Breast epithelium (tissue), 3 donors: ENCODE measurements at regions not wholly inside any gene's neighbourhood (a gene's known extent, or its start where the extent isn't known, plus 50 kb on each side); places are given as distances from the start of the nearest gene placed in this dataset.

Experiments used
- POLR2A ChIP-seq: fragments of 450-650 bp; IDR thresholded peaks from one replicate; pipeline ENCODE4 v1.6.1; 2016; ENCODE audit warnings: antibody characterized with exemption, mild to moderate bottlenecking, moderate library complexity
- TF ChIP-seq, protein P1 (sequence below), 3 donors: fragments of 450-650 bp; IDR thresholded peaks; one replicate each; pipeline ENCODE4 v1.5.1; 2016 to 2017; ENCODE audit warnings: antibody characterized with exemption in 3 of 3, mild to moderate bottlenecking in 3 of 3, moderate library complexity in 3 of 3

DNA sequence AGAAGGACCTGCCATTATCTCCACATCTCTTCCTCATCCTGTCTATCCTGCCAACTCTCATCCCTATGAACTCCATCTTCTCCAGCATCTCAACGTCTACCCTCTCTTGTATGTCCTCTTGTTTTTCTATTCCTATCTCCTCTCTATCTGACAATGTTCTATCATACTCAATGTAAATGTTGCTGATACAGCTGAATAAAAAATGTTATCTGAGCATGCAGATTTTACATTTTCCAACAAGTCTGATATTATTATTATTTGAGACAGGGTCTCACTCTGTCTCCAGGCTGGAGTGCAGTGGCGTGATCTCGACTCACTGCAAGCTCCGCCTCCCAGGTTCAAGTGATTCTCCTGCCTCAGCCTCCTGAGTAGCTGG is 56.0 kb upstream of the RAI14 start:
- TF ChIP-seq, protein P1, sequence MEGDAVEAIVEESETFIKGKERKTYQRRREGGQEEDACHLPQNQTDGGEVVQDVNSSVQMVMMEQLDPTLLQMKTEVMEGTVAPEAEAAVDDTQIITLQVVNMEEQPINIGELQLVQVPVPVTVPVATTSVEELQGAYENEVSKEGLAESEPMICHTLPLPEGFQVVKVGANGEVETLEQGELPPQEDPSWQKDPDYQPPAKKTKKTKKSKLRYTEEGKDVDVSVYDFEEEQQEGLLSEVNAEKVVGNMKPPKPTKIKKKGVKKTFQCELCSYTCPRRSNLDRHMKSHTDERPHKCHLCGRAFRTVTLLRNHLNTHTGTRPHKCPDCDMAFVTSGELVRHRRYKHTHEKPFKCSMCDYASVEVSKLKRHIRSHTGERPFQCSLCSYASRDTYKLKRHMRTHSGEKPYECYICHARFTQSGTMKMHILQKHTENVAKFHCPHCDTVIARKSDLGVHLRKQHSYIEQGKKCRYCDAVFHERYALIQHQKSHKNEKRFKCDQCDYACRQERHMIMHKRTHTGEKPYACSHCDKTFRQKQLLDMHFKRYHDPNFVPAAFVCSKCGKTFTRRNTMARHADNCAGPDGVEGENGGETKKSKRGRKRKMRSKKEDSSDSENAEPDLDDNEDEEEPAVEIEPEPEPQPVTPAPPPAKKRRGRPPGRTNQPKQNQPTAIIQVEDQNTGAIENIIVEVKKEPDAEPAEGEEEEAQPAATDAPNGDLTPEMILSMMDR (IDR thresholded peaks at IDR 0.05), result no peak
- TF ChIP-seq POLR2A, result no peak
